ENCODE measurements at regions not wholly inside any gene's neighbourhood (a gene's known extent, or its start where the extent isn't known, plus 50 kb on each side); places are given as distances from the start of the nearest gene placed in this dataset.

- Histone ChIP-seq H3K27me3 (no peaks in the 10 kb centered on the region), H3K9me3 (replicated peaks) (no peaks in the 10 kb centered on the region), H3K36me3 (no peaks in the 10 kb centered on the region), H3K27ac (no peak overlapping the region), H3K4me1 (no peaks in the 10 kb centered on the region), H3K4me3 (no peak overlapping the region)
- no peak for DNase-seq
Observed at GRCh38 chr2:12282780-12283695, 433.7 kb upstream of the TRIB2 start.

- Histone ChIP-seq H3K36me3 (no peaks in the 10 kb centered on the region), H3K27ac (no peak overlapping the region), H3K9me3 (replicated peaks) (no peaks in the 10 kb centered on the region), H3K4me1 (no peaks in the 10 kb centered on the region), H3K27me3 (no peaks in the 10 kb centered on the region), H3K4me3 (no peak overlapping the region)
- no peak for DNase-seq
Observed at GRCh38 chr2:12284037-12284436, 432.7 kb upstream of the TRIB2 start.

- no peaks in the 10 kb centered on the region for H3K9me3 ChIP-seq (replicated peaks)
- H3K27ac ChIP-seq: no peak overlapping the region
- no peak for DNase-seq
- no peaks in the 10 kb centered on the region for H3K36me3 ChIP-seq
- no peaks in the 10 kb centered on the region for H3K27me3 ChIP-seq
- no peak overlapping the region for H3K4me3 ChIP-seq
- H3K4me1 ChIP-seq: no peaks in the 10 kb centered on the region
Observed at GRCh38 chr2:12284487-12284886, 432.2 kb upstream of the TRIB2 start.

DNA sequence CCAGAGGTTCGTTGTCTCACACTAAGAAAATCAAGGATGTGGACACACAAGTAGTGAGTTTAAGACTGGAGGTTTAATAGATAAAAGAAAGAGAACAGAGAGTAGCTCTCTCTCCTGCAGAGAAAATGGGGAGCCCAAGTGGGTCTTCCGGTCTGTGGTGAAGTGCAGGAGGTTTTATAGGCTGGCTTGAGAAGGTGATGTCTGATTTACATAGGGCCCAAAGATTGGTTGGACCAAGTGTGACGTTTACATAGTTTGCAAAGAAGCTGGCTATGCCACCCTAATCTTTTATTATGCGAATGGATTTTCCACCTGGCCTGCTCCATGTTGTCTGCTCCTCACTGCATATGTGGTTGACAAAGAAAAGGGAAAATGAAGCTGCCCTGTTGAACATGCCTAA, 430.4 kb upstream of the TRIB2 start:
- no peaks in the 10 kb centered on the region for H3K27me3 ChIP-seq

GRCh38 chr2:12287220-12287751, 429.4 kb upstream of the TRIB2 start:
- H3K4me3 ChIP-seq: no peak overlapping the region
- H3K27ac ChIP-seq: no peak overlapping the region
- no peaks in the 10 kb centered on the region for H3K27me3 ChIP-seq
- no peak for DNase-seq
- H3K4me1 ChIP-seq: no peaks in the 10 kb centered on the region
- H3K9me3 ChIP-seq (replicated peaks): no peaks in the 10 kb centered on the region
- H3K36me3 ChIP-seq: no peaks in the 10 kb centered on the region

More for the DNA sequence above, 430.4 kb upstream of the TRIB2 start:
- Histone ChIP-seq H3K27ac (no peak overlapping the region), H3K4me1 (no peaks in the 10 kb centered on the region), H3K9me3 (replicated peaks) (no peaks in the 10 kb centered on the region), H3K4me3 (no peak overlapping the region), H3K36me3 (no peaks in the 10 kb centered on the region)
- no peak for DNase-seq

DNA sequence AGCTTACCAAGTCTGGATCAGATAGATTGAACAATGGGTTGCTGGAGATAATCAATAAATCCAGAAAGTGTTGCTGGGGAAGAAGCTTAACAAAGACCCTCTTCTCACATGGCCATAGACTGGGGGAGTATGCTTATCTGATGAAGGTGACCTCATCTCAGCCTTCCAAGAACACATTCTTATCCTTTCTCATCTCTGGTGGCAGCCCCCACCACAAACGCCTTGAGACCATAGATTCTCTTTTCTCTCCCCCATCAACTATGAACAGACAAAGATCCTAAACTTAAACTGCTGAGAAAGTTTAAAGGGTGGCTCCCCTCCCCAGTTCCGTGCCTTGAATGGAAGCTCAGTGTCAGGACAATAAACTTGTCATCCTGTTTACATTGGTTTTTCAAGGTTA, 428.7 kb upstream of the TRIB2 start:
- no peak for DNase-seq
- Histone ChIP-seq H3K27me3 (no peaks in the 10 kb centered on the region), H3K9me3 (replicated peaks) (no peaks in the 10 kb centered on the region), H3K27ac (no peak overlapping the region), H3K4me1 (no peaks in the 10 kb centered on the region), H3K4me3 (no peak overlapping the region), H3K36me3 (no peaks in the 10 kb centered on the region)

DNA sequence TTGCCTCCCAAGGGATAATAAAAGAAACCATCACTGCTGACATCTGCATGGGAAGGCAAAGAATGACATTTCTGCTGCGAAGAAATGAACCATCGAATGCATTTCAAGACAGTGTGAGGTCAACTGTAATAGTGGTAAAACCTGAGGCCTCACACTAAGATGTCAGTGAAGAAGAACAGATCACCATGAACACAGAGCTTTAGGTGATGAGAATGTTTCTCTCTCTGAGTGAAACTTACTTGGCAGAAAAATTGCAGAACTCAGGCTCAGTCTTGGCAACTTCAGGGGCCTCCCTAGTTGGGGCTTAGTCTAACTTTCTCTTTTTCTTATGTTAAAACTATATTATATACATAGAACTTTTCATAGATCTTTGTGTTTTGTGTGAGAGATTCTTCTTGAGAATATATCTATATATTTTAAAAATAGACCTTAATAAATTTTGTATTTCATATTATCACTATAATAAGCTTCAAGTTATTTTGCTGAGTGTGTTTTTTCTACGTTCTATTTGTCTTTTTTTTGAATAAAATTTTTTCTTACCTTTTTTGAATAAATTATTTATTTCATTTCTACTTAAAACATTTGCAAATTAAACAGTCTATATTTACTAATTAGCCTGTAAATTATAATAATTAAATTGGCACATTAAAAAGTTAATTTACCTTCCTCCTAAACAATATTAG, 427.5 kb upstream of the TRIB2 start:
- Histone ChIP-seq H3K4me3 (no peak overlapping the region), H3K27me3 (no peaks in the 10 kb centered on the region), H3K36me3 (no peaks in the 10 kb centered on the region), H3K4me1 (no peaks in the 10 kb centered on the region), H3K27ac (no peak overlapping the region), H3K9me3 (replicated peaks) (no peaks in the 10 kb centered on the region)
- DNase-seq: no peak

DNA sequence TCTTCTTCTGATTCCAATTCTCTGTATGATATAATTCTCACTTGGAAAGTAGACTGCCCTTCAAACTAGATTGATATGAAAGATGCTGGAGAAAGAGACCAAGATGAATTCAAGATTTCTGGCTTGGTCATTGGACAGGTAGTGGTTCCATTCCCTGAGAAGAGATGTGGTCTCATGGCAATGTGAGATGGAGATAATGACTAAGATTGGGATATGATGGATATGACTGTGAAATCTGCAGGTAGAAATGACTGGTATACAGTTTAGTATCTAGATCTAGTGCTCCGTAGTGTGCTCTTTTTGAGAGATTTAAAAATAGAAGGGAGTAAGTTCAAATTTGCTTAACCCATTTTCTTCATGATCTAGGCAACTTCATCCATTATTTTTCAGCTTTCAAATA, 425.4 kb upstream of the TRIB2 start:
- Histone ChIP-seq H3K4me3 (no peak overlapping the region), H3K27me3 (no peaks in the 10 kb centered on the region), H3K4me1 (no peaks in the 10 kb centered on the region), H3K9me3 (replicated peaks) (no peaks in the 10 kb centered on the region), H3K36me3 (no peaks in the 10 kb centered on the region), H3K27ac (no peak overlapping the region)
- no peak for DNase-seq

DNA sequence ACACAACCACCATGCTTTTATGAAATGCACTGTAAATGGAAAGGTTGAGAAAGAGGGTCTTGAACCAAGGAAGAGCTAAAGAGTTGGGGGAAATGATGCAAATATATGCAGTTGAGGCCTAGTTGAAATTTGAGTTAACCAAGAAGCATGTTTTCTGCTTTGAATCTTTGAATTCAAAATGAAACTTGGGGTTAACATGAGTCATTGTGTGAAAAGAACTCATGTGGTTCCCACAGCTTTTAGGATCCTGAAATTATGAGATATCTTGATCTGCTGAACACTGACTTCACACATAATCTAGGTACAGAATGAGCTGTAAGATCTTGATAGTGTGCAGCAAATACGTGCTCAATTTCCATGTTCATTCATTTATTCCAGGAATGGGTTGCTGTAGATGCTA, 422.9 kb upstream of the TRIB2 start:
- no peaks in the 10 kb centered on the region; the same call in 1 of the 2 replicates for H3K9me3 ChIP-seq (replicated peaks)
- H3K4me3 ChIP-seq: no peak overlapping the region
- H3K4me1 ChIP-seq: no peaks in the 10 kb centered on the region
- no peaks in the 10 kb centered on the region for H3K27me3 ChIP-seq
- no peak overlapping the region for H3K27ac ChIP-seq
- DNase-seq: no peak
- no peaks in the 10 kb centered on the region for H3K36me3 ChIP-seq

GRCh38 chr2:12295856-12296519, 420.7 kb upstream of the TRIB2 start:
- no peak overlapping the region for H3K27ac ChIP-seq
- H3K9me3 ChIP-seq (replicated peaks): no peaks in the 10 kb centered on the region; the same call in 1 of the 2 replicates
- no peak for DNase-seq
- no peaks in the 10 kb centered on the region for H3K36me3 ChIP-seq
- no peaks in the 10 kb centered on the region for H3K27me3 ChIP-seq
- no peak overlapping the region for H3K4me3 ChIP-seq
- no peaks in the 10 kb centered on the region for H3K4me1 ChIP-seq

DNA sequence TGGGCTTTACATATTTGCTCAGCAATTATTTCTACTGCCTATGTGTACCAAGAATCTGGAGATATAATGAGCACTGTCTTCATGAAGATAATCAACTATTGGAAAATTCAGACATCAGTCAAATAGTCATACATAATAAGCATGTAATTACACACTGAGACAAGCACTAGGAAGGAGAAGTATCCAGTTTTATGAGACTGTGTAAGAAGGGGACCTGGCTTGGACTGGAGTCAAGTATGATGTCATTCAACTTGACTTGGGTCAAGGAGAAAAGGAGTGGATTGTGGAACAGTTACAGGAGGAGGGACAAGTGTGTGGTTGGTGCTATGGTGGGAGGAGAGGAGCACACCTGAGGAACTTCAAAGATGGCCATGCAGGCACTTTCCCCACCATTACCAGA, 419.8 kb upstream of the TRIB2 start:
- Histone ChIP-seq H3K27ac (no peak overlapping the region), H3K4me1 (no peaks in the 10 kb centered on the region), H3K36me3 (no peaks in the 10 kb centered on the region), H3K9me3 (replicated peaks) (no peaks in the 10 kb centered on the region; the same call in 1 of the 2 replicates), H3K4me3 (no peak overlapping the region), H3K27me3 (no peaks in the 10 kb centered on the region)
- DNase-seq: no peak

- H3K4me3 ChIP-seq: no peak overlapping the region
- no peaks in the 10 kb centered on the region for H3K27me3 ChIP-seq
- no peaks in the 10 kb centered on the region for H3K36me3 ChIP-seq
- DNase-seq: no peak
- no peaks in the 10 kb centered on the region; the same call in 1 of the 2 replicates for H3K9me3 ChIP-seq (replicated peaks)
- H3K27ac ChIP-seq: no peak overlapping the region
- H3K4me1 ChIP-seq: peaks cover 9% of the 10 kb centered on the region
Observed at GRCh38 chr2:12298352-12298751, 418.4 kb upstream of the TRIB2 start.

DNA sequence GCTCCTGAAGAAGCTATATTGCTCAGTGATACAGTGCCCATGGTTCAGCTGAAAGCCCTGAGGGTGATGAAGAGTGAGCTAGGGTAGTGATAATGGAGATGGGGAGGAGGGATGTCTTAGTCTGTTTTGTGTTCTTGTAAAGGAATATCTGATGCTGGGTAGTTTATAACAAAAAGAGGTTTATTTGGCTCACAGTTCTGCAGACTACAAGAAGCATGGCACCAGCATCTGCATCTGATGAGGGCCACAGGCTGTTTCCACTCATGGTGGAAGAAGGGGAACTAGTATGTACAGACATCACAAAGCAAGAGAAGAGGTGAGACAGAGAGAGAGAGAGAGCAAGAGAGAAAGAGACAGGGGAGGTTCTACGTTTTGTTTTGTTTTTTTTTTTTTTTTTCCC, 417.3 kb upstream of the TRIB2 start:
- Histone ChIP-seq H3K36me3 (no peaks in the 10 kb centered on the region), H3K4me1 (peaks cover 20% of the 10 kb centered on the region), H3K27me3 (no peaks in the 10 kb centered on the region), H3K4me3 (no peak overlapping the region), H3K9me3 (replicated peaks) (no peaks in the 10 kb centered on the region; the same call in 1 of the 2 replicates), H3K27ac (no peak overlapping the region)
- DNase-seq: no peak

DNA sequence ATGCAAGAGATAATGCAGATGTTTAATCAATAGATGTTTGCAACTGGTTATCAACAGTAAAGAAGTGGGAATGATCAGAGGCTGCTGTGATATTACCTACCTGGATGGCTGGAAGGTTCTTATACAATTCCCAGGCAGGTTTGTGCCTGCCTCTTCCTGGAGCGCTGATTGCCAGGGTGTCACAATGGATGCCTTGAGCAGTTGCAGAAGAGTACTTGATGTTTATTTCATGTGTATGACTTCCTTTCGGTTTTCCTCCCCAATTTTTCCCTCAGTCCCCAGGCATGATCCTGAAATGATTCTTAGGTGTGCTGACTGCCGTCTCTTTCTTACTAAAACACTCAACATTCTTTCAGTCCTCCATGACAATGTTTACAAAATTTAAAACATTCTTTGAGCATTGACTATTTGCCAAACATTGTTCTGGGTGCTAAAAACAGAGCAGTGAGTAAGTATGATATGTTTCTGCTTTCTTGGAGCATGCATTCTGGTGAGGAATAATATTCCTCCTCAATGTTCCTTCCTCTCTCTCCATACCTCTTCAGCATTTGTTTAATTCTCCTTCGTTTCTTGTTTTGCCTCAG, 416.6 kb upstream of the TRIB2 start:
- H3K27me3 ChIP-seq: no peaks in the 10 kb centered on the region

More for the DNA sequence above, 416.6 kb upstream of the TRIB2 start:
- Histone ChIP-seq H3K9me3 (replicated peaks) (no peaks in the 10 kb centered on the region; the same call in 1 of the 2 replicates), H3K4me1 (peaks cover 27% of the 10 kb centered on the region), H3K4me3 (no peak overlapping the region), H3K36me3 (no peaks in the 10 kb centered on the region), H3K27ac (no peak overlapping the region)
- DNase-seq: no peak

All from SJCRH30 (cell line).